Dedifferentiated amniotic fluid mesenchymal stem cell (primary cell): ENCODE measurements at regions not wholly inside any gene's neighbourhood (a gene's known extent, or its start where the extent isn't known, plus 50 kb on each side); places are given as distances from the start of the nearest gene placed in this dataset.

ENCODE experiments used
- DNase-seq: peaks from one replicate; pipeline ENCODE4 v3.0.0-alpha.2; 2016; ENCODE audit errors: extremely low spot score

GRCh38 chr18:6649421-6650126, 79.9 kb upstream of the ARHGAP28 start:
- no peak for DNase-seq

GRCh38 chr18:6650127-6650507, 79.4 kb upstream of the ARHGAP28 start:
- DNase-seq: no peak

GRCh38 chr18:6650747-6651146, 78.8 kb upstream of the ARHGAP28 start:
- no peak for DNase-seq

- no peak for DNase-seq
Measured at GRCh38 chr18:6652098-6652497, 77.4 kb upstream of the ARHGAP28 start.

GRCh38 chr18:6653880-6654279, 75.6 kb upstream of the ARHGAP28 start:
- no peak for DNase-seq

GRCh38 chr18:6659963-6660725, 69.4 kb upstream of the ARHGAP28 start:
- no peak for DNase-seq

GRCh38 chr18:6661692-6662415, 67.7 kb upstream of the ARHGAP28 start:
- no peak for DNase-seq

GRCh38 chr18:6666012-6666685, 63.4 kb upstream of the ARHGAP28 start:
- DNase-seq: no peak

- no peak for DNase-seq
Measured at GRCh38 chr18:6668836-6669235, 60.7 kb upstream of the ARHGAP28 start.

- DNase-seq: no peak
Measured at GRCh38 chr18:6672821-6673308, 56.7 kb upstream of the ARHGAP28 start.

- DNase-seq: no peak
Measured at GRCh38 chr18:6677086-6677485, 52.4 kb upstream of the ARHGAP28 start.

GRCh38 chr18:6679201-6679600, 50.3 kb upstream of the ARHGAP28 start:
- DNase-seq: no peak
